ENCODE measurements at regions not wholly inside any gene's neighbourhood (a gene's known extent, or its start where the extent isn't known, plus 50 kb on each side); places are given as distances from the start of the nearest gene placed in this dataset.
A peak's percentile ranks its signal among the peaks of the same experiment; 100 is the strongest.
"Not testable (repeated sequence)": the region's sequence is repeated elsewhere in the genome, so short reads cannot be mapped to it uniquely, and the experiment has no call there.

GRCh38 chr6:140344142-140344913 lies 969.9 kb upstream of the CITED2 start:
- peak; percentile 78 for DNase-seq

- no peak for DNase-seq
Observed at GRCh38 chr6:140343128-140343527, 968.7 kb upstream of the CITED2 start.

GRCh38 chr6:140341272-140341671 lies 966.8 kb upstream of the CITED2 start:
- DNase-seq, result no peak

GRCh38 chr6:140340795-140341194 lies 966.3 kb upstream of the CITED2 start:
- no peak for DNase-seq

GRCh38 chr6:140339084-140339483 lies 964.6 kb upstream of the CITED2 start:
- not testable (repeated sequence) for DNase-seq

GRCh38 chr6:140321891-140322290 lies 947.4 kb upstream of the CITED2 start:
- DNase-seq, result no peak

- DNase-seq, result no peak
Observed at GRCh38 chr6:140320081-140321080, 945.9 kb upstream of the CITED2 start.

- DNase-seq, result peak; percentile 43
Observed at GRCh38 chr6:140319209-140319608, 944.8 kb upstream of the CITED2 start.

GRCh38 chr6:140318408-140318807 lies 944.0 kb upstream of the CITED2 start:
- DNase-seq, result no peak

GRCh38 chr6:140317950-140318349 lies 943.5 kb upstream of the CITED2 start:
- no peak for DNase-seq

GRCh38 chr6:140316966-140317365 lies 942.5 kb upstream of the CITED2 start:
- DNase-seq, result no peak

- DNase-seq, result no peak
Observed at GRCh38 chr6:140314682-140315081, 940.2 kb upstream of the CITED2 start.

- peak; percentile 19 for DNase-seq
Observed at GRCh38 chr6:140311146-140311545, 936.7 kb upstream of the CITED2 start.

GRCh38 chr6:140303218-140303949 lies 928.9 kb upstream of the CITED2 start:
- DNase-seq, result no peak

GRCh38 chr6:140300331-140300730 lies 925.9 kb upstream of the CITED2 start:
- no peak for DNase-seq

- DNase-seq, result no peak
Observed at GRCh38 chr6:140289186-140289585, 914.7 kb upstream of the CITED2 start.

GRCh38 chr6:140285998-140286690 lies 911.7 kb upstream of the CITED2 start:
- no peak for DNase-seq

GRCh38 chr6:140285471-140285870 lies 911.0 kb upstream of the CITED2 start:
- no peak for DNase-seq

- DNase-seq, result no peak
Observed at GRCh38 chr6:140284871-140285270, 910.4 kb upstream of the CITED2 start.

- no peak for DNase-seq
Observed at GRCh38 chr6:140283197-140283596, 908.7 kb upstream of the CITED2 start.

GRCh38 chr6:140281767-140282166 lies 907.3 kb upstream of the CITED2 start:
- DNase-seq, result no peak

- DNase-seq, result peak; percentile 17
Observed at GRCh38 chr6:140281236-140281635, 906.8 kb upstream of the CITED2 start.

Measured in fibroblast of skin of right quadriceps (primary cell).